Femur (tissue), 1 donor: ENCODE measurements at regions not wholly inside any gene's neighbourhood (a gene's known extent, or its start where the extent isn't known, plus 50 kb on each side); places are given as distances from the start of the nearest gene placed in this dataset.
"Not testable (repeated sequence)": the region's sequence is repeated elsewhere in the genome, so short reads cannot be mapped to it uniquely, and the experiment has no call there.

ENCODE experiments used
- DNase-seq: peaks from one replicate; pipeline ENCODE4 v3.0.0-alpha.2; 2017

DNA sequence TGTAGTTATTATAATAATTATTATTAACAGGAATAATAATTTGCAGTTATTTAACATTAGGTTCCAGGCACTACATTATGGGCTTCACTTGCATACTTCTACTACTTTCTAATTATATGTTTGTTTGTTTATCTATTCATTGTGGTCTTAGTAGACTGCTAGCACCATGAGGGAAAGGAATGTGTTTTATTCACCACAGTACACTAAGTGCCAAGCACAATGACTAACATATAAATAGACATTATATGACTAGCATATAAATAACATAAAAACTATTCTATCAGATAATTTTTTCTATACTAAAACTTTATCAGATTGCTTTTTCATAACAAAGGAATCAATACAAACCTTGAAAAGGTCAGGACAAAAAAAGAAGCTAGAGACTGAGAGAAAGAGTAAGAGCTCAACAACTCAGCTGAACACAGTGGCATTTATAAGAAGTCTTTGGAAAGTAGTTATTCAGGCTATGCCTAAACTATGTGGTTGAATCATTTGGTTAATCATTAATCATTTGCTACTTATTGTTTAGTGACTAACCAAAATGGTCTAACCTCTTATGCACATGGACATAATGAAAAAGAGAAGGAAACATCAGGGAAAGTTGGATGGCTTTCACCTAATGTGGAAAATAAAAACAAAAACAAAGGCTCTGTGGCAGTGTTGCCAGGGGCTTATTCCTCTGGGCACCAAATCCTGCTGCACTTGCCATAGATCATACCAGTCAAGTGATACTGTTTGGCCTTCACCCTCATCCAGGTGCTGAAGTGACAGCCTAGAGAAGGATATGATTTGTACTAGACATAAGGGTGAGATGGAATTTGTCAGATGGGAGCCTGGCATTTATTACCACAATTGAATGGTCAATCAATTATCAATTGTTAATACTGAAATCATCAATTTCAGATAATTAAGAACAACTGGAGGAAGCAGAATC lies 174.9 kb downstream of the ETAA1 start:
- no peak for DNase-seq

DNA sequence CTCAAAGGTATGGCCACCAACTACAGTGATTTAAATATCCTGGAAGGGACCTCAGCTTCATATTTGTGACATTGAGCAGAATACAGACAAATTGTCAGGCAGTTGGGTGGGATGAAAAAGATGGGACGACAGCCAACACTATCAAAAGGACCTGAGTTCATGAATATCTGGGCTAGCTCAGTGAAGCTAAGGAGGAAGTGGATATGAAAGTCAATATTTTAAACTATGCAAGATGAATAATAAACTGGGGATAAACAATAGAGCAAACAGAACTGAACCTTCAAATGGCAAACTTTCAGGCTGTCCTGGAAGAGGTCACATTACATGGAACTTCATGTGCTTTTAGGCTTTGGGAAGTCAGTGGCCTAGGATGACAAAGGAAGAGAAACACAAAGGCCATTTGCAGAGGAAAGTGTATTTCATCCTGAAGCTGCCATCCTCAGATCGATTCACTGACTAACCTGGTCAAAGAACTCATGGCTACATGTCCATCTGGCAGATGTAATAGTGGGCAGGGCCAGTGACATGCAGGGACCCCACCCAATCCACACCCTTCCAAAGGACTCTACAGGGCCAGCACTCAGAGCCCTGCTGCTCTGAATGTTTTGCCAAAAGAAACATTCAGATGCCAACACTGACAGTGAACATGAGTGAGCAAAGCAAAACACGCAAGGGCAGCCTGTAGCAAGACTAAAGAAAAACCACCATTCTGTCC lies 175.7 kb downstream of the ETAA1 start:
- no peak for DNase-seq

DNA sequence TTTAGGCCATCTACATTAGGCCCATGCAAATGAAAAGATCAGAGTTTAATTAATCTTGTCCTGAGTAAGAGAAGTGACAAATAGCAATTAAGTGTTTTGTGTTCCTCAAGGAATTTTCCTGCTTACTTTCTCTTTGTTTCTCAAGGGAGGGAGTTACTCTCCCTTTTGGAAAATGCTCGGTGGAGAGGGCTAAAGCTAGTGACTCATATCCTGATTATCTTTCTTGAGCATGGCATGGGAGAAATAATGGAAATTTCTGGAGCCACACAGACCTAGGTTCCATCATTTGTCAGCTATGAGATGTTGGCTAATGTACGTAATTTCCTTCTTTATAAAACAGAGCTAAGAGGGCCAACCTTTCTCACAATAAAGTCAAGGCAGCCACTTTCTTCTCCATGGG lies 177.1 kb downstream of the ETAA1 start:
- no peak for DNase-seq

DNA sequence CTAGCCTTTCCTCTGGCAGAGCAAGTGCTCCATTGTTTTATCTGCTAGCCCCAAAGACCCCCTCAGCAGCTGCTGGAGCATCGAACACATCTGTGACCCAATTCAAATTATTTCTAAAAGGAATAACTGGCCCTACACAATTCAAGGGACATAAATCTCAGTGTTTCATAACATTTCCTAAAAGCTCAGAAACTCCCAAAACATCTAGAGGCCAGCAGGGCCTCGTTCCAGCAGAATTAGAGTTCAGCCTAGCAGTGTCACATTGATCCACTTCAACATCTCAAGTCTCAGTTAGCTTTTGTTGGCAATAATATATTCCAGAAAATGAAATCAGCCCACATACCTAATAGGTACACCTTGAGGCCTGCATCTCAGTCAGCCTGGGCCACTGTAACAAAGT lies 179.1 kb downstream of the ETAA1 start:
- no peak for DNase-seq

DNA sequence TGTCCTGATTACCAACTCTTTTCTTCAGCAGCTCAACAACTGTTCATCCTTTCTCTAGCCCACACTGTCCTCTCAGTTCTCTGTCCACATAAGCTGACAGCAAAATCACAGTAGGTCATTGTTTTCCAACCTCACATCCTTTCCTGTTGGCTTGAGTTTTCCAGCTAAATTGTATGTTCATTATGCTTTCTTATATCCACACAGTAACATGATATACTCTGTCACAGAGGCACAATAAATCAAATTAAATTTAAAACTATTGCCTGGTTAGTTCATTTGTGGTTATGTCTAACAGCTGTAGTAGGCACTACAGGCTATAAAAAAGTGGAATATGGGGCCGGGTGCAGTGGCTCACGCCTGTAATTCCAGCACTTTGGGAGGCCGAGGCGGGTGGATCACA lies 179.9 kb downstream of the ETAA1 start:
- no peak for DNase-seq

DNA sequence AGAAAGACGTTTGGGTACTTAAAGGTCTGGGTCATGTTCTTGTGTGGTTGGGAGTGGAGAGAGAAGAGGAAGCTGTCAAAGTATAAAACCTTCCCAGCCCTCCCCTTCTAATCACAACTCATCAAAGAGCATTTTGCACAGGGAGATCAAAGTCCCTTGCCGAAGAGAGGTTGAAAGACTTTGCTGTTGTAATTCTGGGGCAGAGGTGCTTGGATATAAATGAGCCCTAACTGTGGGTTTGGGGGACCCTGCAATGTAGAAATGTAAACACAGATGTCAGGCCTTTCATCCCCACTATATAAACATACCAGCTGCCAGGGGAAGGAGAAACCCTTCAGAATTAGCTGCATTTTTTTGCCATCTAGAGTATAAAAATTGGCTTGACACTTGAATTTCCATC lies 182.1 kb downstream of the ETAA1 start:
- DNase-seq: no peak

DNA sequence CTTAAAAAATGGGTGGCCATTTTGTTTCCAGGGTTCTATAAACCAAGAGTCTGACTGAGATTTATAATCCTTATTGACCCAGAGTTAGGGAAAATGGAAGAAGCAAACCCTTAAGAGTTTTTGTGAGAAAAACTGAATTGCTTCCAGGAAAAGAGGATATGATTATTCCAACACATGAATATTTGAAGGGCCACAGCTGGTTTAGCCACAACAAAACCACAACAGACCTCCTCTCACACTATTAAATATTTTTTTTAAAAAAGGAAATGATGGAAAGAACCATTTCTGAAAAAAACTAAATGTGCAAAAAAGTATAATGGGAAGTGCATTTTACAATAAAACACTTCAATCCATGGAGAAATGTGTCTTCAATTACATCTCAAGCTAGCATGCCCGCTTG lies 182.7 kb downstream of the ETAA1 start:
- no peak for DNase-seq

DNA sequence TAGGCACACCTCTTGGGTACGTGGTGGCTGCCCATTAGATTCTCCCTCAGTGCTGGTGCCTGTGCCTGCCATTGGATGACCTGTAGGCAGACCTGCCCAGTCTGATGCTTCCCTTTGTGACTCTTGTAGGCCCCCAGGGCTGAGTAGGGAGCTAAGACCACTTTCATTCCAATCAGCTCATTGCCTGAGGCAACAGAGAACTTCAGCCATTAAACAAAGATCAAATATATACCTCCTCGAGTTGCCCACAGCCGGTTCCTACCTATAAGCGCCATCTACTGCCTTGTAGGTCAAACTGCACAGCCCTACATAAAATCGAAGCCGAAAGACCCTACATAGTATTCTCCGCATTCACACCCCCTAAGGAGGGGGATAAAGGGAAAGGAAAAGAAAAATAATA lies 184.6 kb downstream of the ETAA1 start:
- DNase-seq: no peak

DNA sequence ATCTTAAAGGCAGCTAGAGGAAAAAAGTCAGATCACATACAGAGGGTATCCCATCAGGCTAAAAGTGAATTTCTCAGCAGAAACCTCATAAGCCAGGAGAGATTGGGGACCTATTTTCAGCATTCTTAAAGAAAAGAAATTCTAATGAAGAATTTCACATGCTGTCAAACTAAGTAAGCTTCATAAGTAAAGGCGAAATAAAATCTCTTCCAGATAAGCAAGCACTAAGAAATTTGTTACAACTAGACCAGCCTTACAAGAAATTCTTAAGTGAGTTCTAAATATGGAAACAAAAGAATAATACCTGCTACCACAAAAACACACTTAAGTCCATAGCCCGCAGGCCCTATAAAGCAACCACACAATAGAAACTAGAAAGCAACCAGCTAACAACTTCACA lies 186.1 kb downstream of the ETAA1 start:
- no peak for DNase-seq

DNA sequence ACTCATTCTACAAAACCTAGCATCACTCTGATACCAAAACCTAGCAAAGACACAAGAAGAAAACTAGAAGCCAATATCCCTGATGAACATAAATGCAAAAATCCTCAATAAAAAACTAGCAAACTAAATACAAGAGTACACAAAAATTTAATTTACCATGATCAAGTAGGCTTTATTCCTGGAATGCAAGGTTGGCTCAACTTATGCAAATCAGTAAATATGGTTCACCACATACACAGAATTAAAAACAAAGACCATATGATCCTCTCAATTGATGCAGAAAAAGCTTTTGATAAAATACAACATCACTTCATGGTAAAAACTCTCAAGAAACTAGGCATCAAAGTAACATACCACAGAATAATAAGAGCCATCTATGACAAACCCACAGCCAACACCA lies 188.3 kb downstream of the ETAA1 start:
- DNase-seq: no peak

DNA sequence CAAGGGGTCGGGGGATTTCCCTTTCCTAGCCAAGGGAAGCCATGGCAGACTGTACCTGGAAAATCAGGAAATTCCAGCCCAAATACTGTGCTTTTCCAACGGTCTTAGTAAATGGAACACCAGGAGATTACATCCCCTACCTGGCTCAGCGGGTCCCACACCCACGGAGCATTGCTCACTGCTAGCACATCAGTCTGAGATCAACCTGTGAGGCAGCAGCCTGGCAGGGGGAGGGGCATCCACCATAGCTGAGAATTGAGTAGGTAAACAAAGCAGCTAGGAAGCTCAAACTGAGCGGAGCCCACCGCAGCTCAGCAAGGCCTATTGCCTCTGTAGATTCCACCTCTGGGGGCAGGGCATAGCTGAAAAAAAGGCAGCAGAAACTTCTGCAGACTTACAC lies 192.0 kb downstream of the ETAA1 start:
- not testable (repeated sequence) for DNase-seq

DNA sequence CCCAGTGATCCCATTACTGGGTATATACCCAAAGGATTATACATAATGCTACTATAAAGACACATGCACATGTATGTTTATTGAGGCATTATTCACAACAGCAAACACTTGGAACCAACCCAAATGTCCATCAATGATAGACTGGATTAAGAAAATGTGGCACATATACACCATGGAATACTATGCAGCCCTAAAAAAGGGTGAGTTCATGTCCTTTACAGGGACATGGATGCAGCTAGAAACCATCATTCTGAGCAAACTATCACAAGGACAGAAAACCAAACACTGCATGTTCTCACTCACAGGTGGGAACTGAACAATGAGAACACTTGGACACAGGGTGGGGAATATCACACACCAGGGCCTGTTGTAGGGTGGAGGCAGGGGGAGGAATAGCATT lies 197.4 kb downstream of the ETAA1 start:
- not testable (repeated sequence) for DNase-seq

DNA sequence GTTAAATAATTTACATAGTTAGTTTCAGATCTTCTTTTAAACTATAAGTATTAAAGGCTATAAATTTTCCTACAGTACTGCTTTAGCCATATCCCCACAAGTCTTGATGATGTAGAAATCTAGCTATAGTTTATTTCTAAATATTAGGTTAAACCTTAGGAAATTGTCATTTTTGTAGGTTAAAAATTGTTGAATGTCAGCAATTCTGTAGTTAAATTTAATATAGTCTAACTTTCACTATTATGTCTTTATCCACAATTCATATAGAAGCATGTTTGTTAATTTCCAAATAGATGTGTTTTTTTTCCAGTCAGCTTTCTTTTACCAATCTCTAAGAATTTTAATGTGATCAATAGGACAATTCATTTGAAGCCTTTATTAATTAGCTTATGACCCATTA lies 199.7 kb downstream of the ETAA1 start:
- DNase-seq: no peak

DNA sequence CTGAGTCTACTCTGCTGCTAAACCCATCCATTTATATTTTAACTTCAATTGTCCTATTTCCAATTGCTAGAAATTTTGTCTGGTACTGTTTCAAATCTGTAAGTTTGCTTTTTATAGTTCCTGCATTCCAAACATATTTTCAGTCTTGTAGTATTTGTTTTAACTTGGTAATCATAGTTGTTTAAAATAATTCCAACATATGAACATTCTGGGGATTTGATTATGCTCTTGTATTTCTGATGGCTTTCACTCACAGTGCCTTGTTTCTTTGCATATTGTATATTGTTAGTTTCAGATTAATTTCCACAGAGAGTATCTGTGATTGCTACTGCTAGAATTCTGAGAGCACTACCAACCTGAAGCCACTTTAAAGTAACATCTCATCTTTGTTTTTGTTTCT lies 202.4 kb downstream of the ETAA1 start:
- no peak for DNase-seq

DNA sequence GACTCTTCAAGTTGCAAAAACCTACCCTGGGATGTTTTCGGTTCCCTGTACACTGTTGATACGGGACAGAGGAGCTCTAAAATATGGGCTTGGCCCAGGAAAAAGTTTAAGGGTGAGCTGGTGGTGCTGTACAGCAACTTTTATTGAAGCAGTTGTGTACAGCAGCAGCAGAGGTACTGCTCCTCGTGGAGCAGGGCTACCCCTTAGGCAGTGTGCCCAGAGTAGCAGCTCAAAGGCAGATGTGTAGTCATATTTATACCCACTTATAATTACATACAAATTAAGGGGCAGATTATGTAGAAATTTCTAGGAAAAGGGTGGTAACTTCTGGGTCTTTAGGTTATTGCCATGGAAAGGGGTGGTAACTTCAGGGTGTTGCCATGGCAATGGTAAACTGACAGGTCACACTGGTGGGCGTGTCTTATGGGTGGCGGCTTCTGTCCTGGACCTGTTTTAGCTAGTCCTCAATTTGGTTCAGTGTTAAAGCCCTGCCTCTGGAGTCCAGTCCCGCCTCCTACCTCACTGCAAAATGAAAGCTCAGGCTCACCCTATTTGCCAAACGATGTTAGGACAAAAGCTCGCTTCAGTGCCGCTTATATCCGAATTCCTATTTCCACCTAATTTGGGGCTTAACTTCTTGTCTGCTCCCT lies 203.2 kb downstream of the ETAA1 start:
- no peak for DNase-seq

DNA sequence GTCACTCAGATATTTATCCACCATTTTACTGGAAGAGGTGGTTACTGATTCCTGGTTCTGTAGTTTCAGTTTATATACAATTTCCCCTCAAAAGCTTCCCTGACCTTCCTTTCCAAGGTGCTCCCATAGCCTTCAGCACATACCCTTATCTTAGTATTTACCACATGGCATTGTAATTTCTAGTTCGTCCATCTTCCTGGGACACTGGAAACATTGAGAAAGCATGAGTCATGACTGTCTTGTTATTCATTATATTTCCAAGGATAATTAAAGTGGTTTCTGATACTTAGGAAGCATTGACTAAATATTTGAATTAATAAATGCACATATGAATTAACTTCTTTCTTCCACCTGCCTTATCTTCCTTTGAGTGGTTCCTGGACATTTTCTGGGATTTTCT lies 203.8 kb downstream of the ETAA1 start:
- DNase-seq: no peak

DNA sequence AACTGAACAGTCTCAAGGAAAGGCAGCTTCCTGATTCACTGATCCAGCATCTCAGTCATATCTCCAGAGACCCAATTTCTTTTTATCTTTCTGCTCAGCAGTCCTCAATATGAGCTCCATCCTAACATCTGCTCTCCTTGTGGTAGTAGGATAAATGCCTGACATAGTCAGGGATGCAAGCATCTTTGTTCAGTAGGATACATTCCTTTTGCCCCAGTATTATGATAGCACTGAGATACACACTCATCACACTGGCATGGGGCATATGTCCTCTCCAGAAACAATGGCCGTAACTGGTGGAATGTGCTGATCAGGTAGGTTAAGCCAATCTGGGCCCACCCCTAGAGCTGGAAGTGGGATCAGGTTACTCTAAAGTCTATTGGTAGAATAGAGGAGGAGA lies 207.2 kb downstream of the ETAA1 start:
- DNase-seq: no peak

DNA sequence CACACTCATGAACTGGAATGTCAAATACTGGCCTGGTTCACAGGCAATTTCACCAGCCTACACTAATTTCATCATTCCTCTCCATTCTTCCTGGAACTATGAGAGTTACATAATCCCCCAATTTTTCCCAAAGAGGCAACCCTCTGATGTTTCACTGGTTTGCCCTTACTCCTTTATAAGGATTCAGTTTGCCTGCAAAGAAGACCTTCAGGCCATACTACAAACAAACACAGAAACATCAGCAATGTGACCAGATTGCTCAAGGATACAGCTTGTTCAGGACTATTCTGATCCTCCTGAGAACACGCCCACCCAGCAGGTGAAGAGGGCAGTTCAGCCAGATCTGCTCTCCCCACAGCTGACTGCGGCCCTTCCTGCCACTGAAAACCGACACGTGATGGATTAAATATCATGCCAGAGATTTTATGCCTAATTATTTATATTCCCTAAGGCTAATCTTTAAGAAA lies 215.5 kb downstream of the ETAA1 start:
- no peak for DNase-seq

DNA sequence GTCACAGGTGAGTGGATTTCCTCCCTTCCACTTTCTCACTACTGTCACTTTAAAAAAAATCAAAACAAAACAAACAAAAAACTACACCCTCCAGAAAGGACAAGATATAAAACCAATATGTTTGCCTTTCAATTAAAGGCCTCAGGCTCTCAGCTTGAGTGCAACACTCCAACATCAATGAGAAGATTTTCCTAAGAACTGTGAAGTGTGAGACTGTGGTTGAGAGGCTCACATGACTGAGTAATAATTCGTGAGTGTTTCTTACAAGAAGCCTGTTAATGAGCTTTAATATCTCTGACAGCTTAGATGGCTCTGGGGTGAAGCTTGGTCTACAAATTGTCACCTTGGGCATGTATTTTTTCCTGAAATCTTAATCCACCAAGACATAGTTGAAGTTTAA lies 216.1 kb downstream of the ETAA1 start:
- DNase-seq: no peak

DNA sequence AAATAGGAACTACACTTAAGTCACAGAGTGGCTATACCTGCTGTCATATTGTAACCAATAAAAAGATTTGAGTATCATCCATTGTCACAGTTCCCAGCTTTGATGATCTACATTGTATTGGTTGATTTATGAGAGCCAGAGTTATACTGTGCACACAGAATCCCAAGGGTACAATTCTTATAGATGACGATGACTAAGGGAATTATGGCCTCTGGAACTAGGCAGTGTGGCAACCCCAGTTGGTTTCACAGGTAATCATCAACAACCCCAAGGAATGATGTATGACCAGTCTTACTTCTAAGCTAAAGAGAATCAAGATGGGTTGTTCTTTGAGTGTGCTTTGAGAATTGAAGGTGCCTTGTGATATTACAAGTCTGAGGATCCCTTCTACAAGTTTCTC lies 217.3 kb downstream of the ETAA1 start:
- DNase-seq: no peak

DNA sequence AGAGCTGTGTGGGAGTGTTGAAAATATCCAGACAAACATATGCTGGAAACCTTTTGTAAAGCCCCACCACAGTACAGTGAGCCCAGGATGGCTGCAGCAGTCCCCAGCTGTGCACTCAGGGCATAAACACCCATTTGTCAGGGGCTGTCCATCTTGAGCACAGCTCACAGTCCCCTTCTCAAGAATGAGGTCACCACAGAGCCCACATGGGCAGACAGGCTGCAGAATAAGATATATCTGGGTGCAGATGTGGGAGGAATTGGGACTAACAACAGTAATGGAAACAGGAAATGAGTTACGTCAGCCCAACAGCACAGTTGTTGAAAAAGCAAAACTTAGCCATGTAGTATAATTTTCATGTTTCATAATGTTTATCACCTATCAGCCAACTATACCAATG lies 219.6 kb downstream of the ETAA1 start:
- peak; percentile 33 for DNase-seq

DNA sequence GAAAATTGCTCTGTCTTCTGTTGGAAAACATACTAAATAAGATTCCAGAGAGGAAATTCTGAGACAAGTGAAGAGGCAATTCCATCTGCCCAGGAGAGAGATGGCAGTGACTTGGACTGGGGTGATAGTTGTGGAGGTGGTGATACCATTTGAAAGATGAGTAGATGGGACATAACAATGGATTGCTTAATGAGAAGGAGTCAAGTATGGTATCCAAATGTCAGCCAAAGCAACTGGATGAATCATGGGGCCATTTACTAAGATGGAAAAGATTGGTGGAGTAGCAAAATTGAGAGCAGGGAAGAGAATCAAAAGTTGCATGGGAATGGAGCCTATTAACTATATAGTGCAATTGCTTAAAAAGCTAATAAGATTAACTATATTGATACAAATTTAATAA lies 222.1 kb downstream of the ETAA1 start:
- DNase-seq: no peak

DNA sequence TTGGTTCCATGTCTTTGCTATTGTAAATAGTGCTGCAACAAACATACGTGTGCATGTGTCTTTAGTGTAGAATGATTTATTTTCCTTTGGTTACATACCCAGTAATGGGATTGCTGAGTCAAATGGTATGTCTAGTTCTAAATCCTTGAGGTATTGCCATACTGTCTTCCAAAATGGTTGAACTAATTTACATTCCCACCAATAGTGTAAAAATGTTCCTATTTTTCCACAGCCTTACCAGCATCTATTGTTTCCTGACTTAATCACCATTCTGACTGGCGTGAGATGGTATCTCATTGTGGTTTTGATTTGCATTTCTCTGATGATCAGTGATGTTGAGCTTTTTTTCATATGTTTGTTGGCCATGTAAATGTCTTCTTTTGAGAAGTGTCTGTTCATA lies 226.6 kb downstream of the ETAA1 start:
- DNase-seq: not testable (repeated sequence)

DNA sequence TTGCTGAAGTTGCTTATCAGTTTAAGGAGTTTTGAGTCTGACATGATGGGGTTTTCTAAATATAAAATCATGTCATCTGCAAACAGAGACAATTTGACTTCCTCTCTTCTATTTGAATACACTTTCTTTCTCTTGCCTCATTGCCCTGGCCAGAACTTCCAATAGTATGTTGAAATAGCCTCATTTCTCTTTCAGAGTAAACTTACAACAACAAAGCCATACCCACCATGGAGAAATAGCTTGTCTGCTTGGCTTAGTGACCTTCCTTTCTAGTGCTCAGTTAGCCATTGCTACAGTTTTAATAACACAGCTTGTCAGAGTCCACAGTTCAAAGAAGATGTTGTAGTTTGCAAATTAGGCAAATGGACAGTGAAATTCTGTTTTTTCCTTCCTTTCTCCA lies 228.0 kb downstream of the ETAA1 start:
- DNase-seq: no peak
